HCT116 (cell line): ENCODE measurements at regions not wholly inside any gene's neighbourhood (a gene's known extent, or its start where the extent isn't known, plus 50 kb on each side); places are given as distances from the start of the nearest gene placed in this dataset.

ENCODE experiments used
- ATAC-seq: fragments of 200-7000 bp; cut with Tn5 transposase; 2 replicates; pipeline ENCODE4 v1.9.1; 2020; ENCODE audit warnings: mild to moderate bottlenecking, moderate library complexity
- BruUV-seq: library from RNA; stranded (reverse); fragments of 400-500 nt; replicated peaks from 2 replicates; lab custom pipeline; 2021; lab: Mats Ljungman, UMichigan
- CTCF ChIA-PET: fragments of 300-600 bp; sonication (Branson Sonifier 250); formaldehyde crosslinking; loops from one replicate; lab custom pipeline; 2021; ENCODE audit warnings: antibody characterized with exemption; lab: Charles Lee
- POLR2A ChIA-PET: fragments of 300-600, 350-600 bp; sonication (Branson Sonifier 250); formaldehyde crosslinking; loops from one replicate; lab custom pipeline; 2021; ENCODE audit warnings: antibody characterized with exemption; lab: Charles Lee
- RAD21 ChIA-PET, 2 experiments: fragments of 300-600 bp; sonication (Branson Sonifier 250); formaldehyde crosslinking; loops; one replicate each; lab custom pipeline; 2023; ENCODE audit warnings: low total read pairs in 2 of 2; ENCODE audit not compliant: uncharacterized antibody in 2 of 2, unreplicated experiment in 2 of 2, low non-redundant PET in 1 of 2; lab: Charles Lee
- DNase-seq: peaks from one replicate; pipeline ENCODE4 v3.0.0-alpha.2; 2010; ENCODE audit warnings: low read depth, low spot score
- H2AFZ ChIP-seq: fragments of 200-600 bp; shearing (Covaris generic), sonication (generic); 2 replicates; pipeline ENCODE4 v1.6.1; 2017; ENCODE audit warnings: low read depth, mixed run types, mixed read lengths, antibody characterized with exemption, low read length; ENCODE audit not compliant: poor library complexity, severe bottlenecking
- H3K27ac ChIP-seq: 2 replicates; pipeline ENCODE4 v1.5.1; 2012; ENCODE audit warnings: low read depth, low read length
- H3K27me3 ChIP-seq: fragments of 200-600 bp; sonication (generic); 2 replicates; pipeline ENCODE4 v1.6.1; 2016; ENCODE audit warnings: mixed run types, low read length, mixed read lengths; ENCODE audit not compliant: insufficient read depth
- H3K36me3 ChIP-seq, 2 experiments: fragments of 200-500 bp in 1 of 2; fragments of 200-600 bp in 1 of 2; sonication (Bioruptor generic) in 1 of 2; sonication (generic) in 1 of 2; 2 replicates each; pipeline versions ENCODE4 v1.5.1 to v1.6.1; 2014 to 2016; ENCODE audit warnings: low read length in 2 of 2, inconsistent platforms in 1 of 2, mixed read lengths in 1 of 2, mixed run types in 1 of 2; ENCODE audit not compliant: insufficient read depth in 2 of 2, control insufficient read depth in 1 of 2
- H3K4me1 ChIP-seq, 2 experiments: fragments of 200-600 bp in 1 of 2; sonication (generic) in 1 of 2; 2 replicates each; pipeline versions ENCODE4 v1.5.1 to v1.6.1; 2012 to 2017; ENCODE audit warnings: low read length in 2 of 2, inconsistent platforms in 1 of 2, mild to moderate bottlenecking in 1 of 2, mixed read lengths in 1 of 2, mixed run types in 1 of 2, moderate library complexity in 1 of 2; ENCODE audit not compliant: insufficient read depth in 2 of 2, control insufficient read depth in 1 of 2
- H3K4me2 ChIP-seq: fragments of 200-600 bp; sonication (generic); 2 replicates; pipeline ENCODE4 v1.6.1; 2017; ENCODE audit warnings: mixed run types, low read length, mixed read lengths
- H3K4me3 ChIP-seq, 2 experiments: fragments of 200-600 bp in 1 of 2; sonication (generic) in 1 of 2; replicated peaks in 1 of 2; 2 replicates each; pipeline ENCODE4 v1.5.1; 2011 to 2016; ENCODE audit warnings: low read length in 2 of 2, control low read depth in 1 of 2, low read depth in 1 of 2, mild to moderate bottlenecking in 1 of 2, mixed read lengths in 1 of 2, mixed run types in 1 of 2
- H3K79me2 ChIP-seq: fragments of 200-600 bp; sonication (generic); 2 replicates; pipeline ENCODE4 v1.6.1; 2017; ENCODE audit warnings: mild to moderate bottlenecking, mixed run types, low read length, moderate library complexity, mixed read lengths; ENCODE audit not compliant: insufficient read depth
- H3K9ac ChIP-seq: fragments of 200-600 bp; sonication (generic); 2 replicates; pipeline ENCODE4 v1.6.1; 2016; ENCODE audit warnings: low read length, mixed read lengths
- H3K9me2 ChIP-seq: fragments of 200-600 bp; sonication (generic), shearing (Covaris generic); 2 replicates; pipeline ENCODE4 v1.6.1; 2017; ENCODE audit warnings: mixed run types, mild to moderate bottlenecking, moderate library complexity; ENCODE audit not compliant: insufficient read depth
- H3K9me3 ChIP-seq, 2 experiments: fragments of 200-500 bp in 1 of 2; fragments of 200-600 bp in 1 of 2; sonication (Bioruptor generic) in 1 of 2; sonication (generic) in 1 of 2; 2 replicates each; pipeline ENCODE4 v1.6.1; 2014 to 2017; ENCODE audit warnings: low read length in 2 of 2, mixed read lengths in 2 of 2, inconsistent platforms in 1 of 2, low read depth in 1 of 2, mild to moderate bottlenecking in 1 of 2, mixed run types in 1 of 2, moderate library complexity in 1 of 2; ENCODE audit not compliant: control insufficient read depth in 1 of 2, insufficient read depth in 1 of 2
- H4K20me1 ChIP-seq: fragments of 200-600 bp; sonication (generic), shearing (Covaris generic); 2 replicates; pipeline ENCODE4 v1.6.1; 2017; ENCODE audit warnings: mixed run types, mild to moderate bottlenecking, moderate library complexity; ENCODE audit not compliant: insufficient read depth
- EZH2 ChIP-seq: fragments of 200-600 bp; sonication (generic); IDR thresholded peaks from 2 replicates; pipeline ENCODE4 v1.6.1; 2017; ENCODE audit warnings: antibody characterized with exemption, mixed run types
- POLR2AphosphoS5 ChIP-seq: IDR thresholded peaks from 2 replicates; pipeline ENCODE4 v1.6.1; 2011; ENCODE audit warnings: mild to moderate bottlenecking, low read depth, low read length, moderate library complexity
- SIN3A ChIP-seq: IDR thresholded peaks from 2 replicates; pipeline ENCODE4 v1.6.1; 2012; ENCODE audit warnings: low read depth
- SP1 ChIP-seq: IDR thresholded peaks from 2 replicates; pipeline ENCODE4 v1.6.1; 2012; ENCODE audit warnings: low read depth
- SRF ChIP-seq: IDR thresholded peaks from 2 replicates; pipeline ENCODE4 v1.6.1; 2012; ENCODE audit warnings: low read depth
- YY1 ChIP-seq: IDR thresholded peaks from 2 replicates; pipeline ENCODE4 v1.6.1; 2011; ENCODE audit warnings: low read length, low read depth, moderate library complexity, mild to moderate bottlenecking; ENCODE audit not compliant: insufficient replicate concordance; ENCODE audit errors: extremely low read depth
- intact Hi-C: fragments of 100-400 bp; cut with micrococcal nuclease; formaldehyde crosslinking; loops from 2 replicates; pipeline ENCODE4 v1.10.0; 2022

DNA sequence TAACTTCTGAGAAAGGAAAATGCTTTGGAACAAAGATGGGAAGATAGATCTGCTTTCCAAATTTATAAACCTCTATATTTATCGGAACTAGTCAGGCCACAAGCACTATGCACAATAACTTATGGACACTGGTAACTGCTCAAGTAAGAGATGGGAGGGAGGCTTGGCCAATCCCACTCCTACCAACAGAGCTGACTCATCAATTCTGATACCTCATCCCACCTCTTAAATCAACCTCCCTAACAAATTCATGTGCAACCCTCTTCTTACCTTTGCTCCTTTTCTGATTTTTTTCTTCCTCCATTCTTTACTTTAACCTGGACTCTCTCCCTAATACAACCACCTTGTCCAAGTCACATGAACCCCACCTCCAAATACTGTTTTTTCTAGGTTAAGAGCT lies 289.9 kb upstream of the FAM241A start:
- Histone ChIP-seq H3K4me3 (no peak overlapping the region), H3K4me1 (no peaks in the 10 kb centered on the region), H3K9me3 (no peaks in the 10 kb centered on the region), H3K27ac (no peak overlapping the region), H2AFZ (no peak overlapping the region), H3K9ac (no peak overlapping the region), H3K4me2 (no peak overlapping the region), H3K36me3 (no peaks in the 10 kb centered on the region), H4K20me1 (no peaks in the 10 kb centered on the region)
- ChIA-PET RAD21 (interaction anchor here in 1 of 2 experiments (1.0 to 1.5 kb wide), 2 partner anchors 82 to 177 kb away, joined by 4 to 5 read pairs; no protein-coding TSS in a partner anchor), CTCF (interaction anchor here (0.7 to 3.1 kb wide), 18 partner anchors 8 to 910 kb away, joined by 3 to 48 read pairs (median 6); no protein-coding TSS in a partner anchor)
- no TSS peak for BruUV-seq
- DNase-seq (no peak), ATAC-seq (no peak)
- intact Hi-C loops = loop anchor here (10.0 kb wide), 1 partner anchor 1221 kb away; no protein-coding TSS in a partner anchor
- no peak for TF ChIP-seq SP1
- TF ChIP-seq EZH2 = no peak
- no peak for TF ChIP-seq POLR2AphosphoS5
- TF ChIP-seq SIN3A = no peak
- TF ChIP-seq, all 23 proteins: peak for 0
- POLR2A ChIA-PET = no interaction called here
- Histone ChIP-seq H3K9me2 (no peaks in the 10 kb centered on the region), H3K27me3 (no peaks in the 10 kb centered on the region), H3K79me2 (no peaks in the 10 kb centered on the region)

DNA sequence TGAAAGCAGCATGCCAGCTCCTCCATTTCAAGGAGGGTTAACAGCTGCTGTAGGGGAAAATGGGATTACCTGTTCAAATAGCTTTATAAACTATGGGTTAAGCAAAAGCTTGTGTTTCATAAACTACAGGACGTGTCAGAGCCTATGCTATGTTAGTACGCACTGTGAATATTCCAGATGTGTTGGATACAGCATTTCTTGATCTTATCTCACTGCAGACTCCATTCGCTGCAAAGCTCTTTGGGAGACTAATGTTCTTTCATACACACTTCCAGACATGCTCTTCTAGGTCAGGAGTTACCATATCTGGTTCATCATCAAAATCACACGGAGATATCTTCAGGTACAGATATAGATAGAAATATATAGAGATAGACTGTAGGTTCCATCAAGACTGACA lies 281.2 kb upstream of the FAM241A start:
- Histone ChIP-seq H3K9me2 (no peaks in the 10 kb centered on the region), H3K9ac (no peak overlapping the region), H3K9me3 (no peaks in the 10 kb centered on the region), H2AFZ (no peak overlapping the region), H3K4me1 (no peaks in the 10 kb centered on the region), H3K4me2 (no peak overlapping the region), H3K27ac (no peak overlapping the region), H3K79me2 (no peaks in the 10 kb centered on the region), H4K20me1 (no peaks in the 10 kb centered on the region), H3K27me3 (no peaks in the 10 kb centered on the region)
- POLR2A ChIA-PET = interaction anchor here (0.8 kb wide), 1 partner anchor 201 kb away, joined by 3 read pairs; no protein-coding TSS in a partner anchor
- intact Hi-C loops = no loop called here
- no TSS peak for BruUV-seq
- RAD21 ChIA-PET = no interaction called here
- no peak for DNase-seq
- CTCF ChIA-PET = interaction anchor here (1.8 kb wide), 1 partner anchor 9 kb away, joined by 14 read pairs; no protein-coding TSS in a partner anchor
- ATAC-seq = no peak
- TF ChIP-seq SRF (no peak), YY1 (no peak)
- TF ChIP-seq, all 23 proteins: peak for 0
- Histone ChIP-seq H3K4me3 (no peak overlapping the region), H3K36me3 (no peaks in the 10 kb centered on the region)
